HEK293T (cell line): ENCODE measurements at regions not wholly inside any gene's neighbourhood (a gene's known extent, or its start where the extent isn't known, plus 50 kb on each side); places are given as distances from the start of the nearest gene placed in this dataset.

Experiments used
- BHLHE40 ChIP-seq: fragments of 450-650 bp; IDR thresholded peaks from 2 replicates; pipeline ENCODE4 v1.6.1; 2016; ENCODE audit warnings: mild to moderate bottlenecking, moderate library complexity, borderline replicate concordance
- CTBP1 ChIP-seq: fragments of 450-650 bp; IDR thresholded peaks from 2 replicates; pipeline ENCODE4 v1.6.1; 2016; ENCODE audit warnings: borderline replicate concordance
- FOXK2 ChIP-seq: fragments of 450-650 bp; IDR thresholded peaks from 2 replicates; pipeline ENCODE4 v1.6.1; 2016; ENCODE audit warnings: mild to moderate bottlenecking
- FOXM1 ChIP-seq: fragments of 450-650 bp; IDR thresholded peaks from 2 replicates; pipeline ENCODE4 v1.6.1; 2017; ENCODE audit warnings: mild to moderate bottlenecking, borderline replicate concordance
- HDGF ChIP-seq: fragments of 450-650 bp; IDR thresholded peaks from 2 replicates; pipeline ENCODE4 v1.6.1; 2017; ENCODE audit warnings: antibody characterized with exemption, borderline replicate concordance
- NFRKB ChIP-seq: fragments of 450-650 bp; IDR thresholded peaks from 2 replicates; pipeline ENCODE4 v1.6.1; 2016; ENCODE audit warnings: mild to moderate bottlenecking, moderate library complexity
- PKNOX1 ChIP-seq: fragments of 450-650 bp; IDR thresholded peaks from 2 replicates; pipeline ENCODE4 v1.6.1; 2016
- SP1 ChIP-seq: fragments of 450-650 bp; IDR thresholded peaks from 2 replicates; pipeline ENCODE4 v1.6.1; 2017
- SUZ12 ChIP-seq: fragments of 450-650 bp; IDR thresholded peaks from 2 replicates; pipeline ENCODE4 v1.6.1; 2016; ENCODE audit warnings: mild to moderate bottlenecking

- TF ChIP-seq BHLHE40 (no peak), HDGF (no peak), FOXK2 (no peak), NFRKB (no peak), SP1 (no peak), PKNOX1 (no peak), CTBP1 (no peak), SUZ12 (no peak), FOXM1 (no peak)
These were observed 734.3 kb downstream of the ADGRL2 start for GRCh38 chr1:82534996-82535395.
